Neural progenitor cell (in vitro differentiated cells): ENCODE measurements at regions not wholly inside any gene's neighbourhood (a gene's known extent, or its start where the extent isn't known, plus 50 kb on each side); places are given as distances from the start of the nearest gene placed in this dataset.

ENCODE experiments used
- DNase-seq: peaks from one replicate; pipeline ENCODE4 v3.0.0-alpha.2; 2016; ENCODE audit warnings: low spot score
- H2AFZ ChIP-seq: fragments of 200-600 bp; sonication (generic); replicated peaks from 2 replicates; pipeline ENCODE4 v1.6.1; 2016; ENCODE audit warnings: antibody characterized with exemption
- H3F3A ChIP-seq: fragments of 200-600 bp; sonication (generic); 2 replicates; pipeline ENCODE4 v1.6.1; 2016; ENCODE audit warnings: antibody characterized with exemption, low read depth
- H3K27ac ChIP-seq: fragments of 200-600 bp; sonication (generic); 2 replicates; pipeline ENCODE4 v1.5.1; 2016; ENCODE audit warnings: mild to moderate bottlenecking
- H3K27me3 ChIP-seq: fragments of 200-600 bp; sonication (generic); 2 replicates; pipeline ENCODE4 v1.6.1; 2016; ENCODE audit warnings: mild to moderate bottlenecking, moderate library complexity
- H3K36me3 ChIP-seq: fragments of 200-600 bp; sonication (generic); 2 replicates; pipeline ENCODE4 v1.5.1; 2016
- H3K4me1 ChIP-seq: fragments of 200-600 bp; sonication (generic); 2 replicates; pipeline ENCODE4 v1.6.1; 2016; ENCODE audit warnings: mixed run types
- H3K4me2 ChIP-seq: fragments of 200-600 bp; sonication (generic); 2 replicates; pipeline ENCODE4 v1.6.1; 2016
- H3K4me3 ChIP-seq: fragments of 200-600 bp; sonication (generic); 2 replicates; pipeline ENCODE4 v1.5.1; 2016
- H3K79me2 ChIP-seq: fragments of 200-600 bp; sonication (generic); 2 replicates; pipeline ENCODE4 v1.6.1; 2016; ENCODE audit warnings: low read depth
- H3K9ac ChIP-seq: fragments of 200-600 bp; sonication (generic); 2 replicates; pipeline ENCODE4 v1.6.1; 2016
- H3K9me3 ChIP-seq: fragments of 200-600 bp; sonication (generic); 2 replicates; pipeline ENCODE4 v1.5.1; 2016; ENCODE audit warnings: low read depth
- H4K20me1 ChIP-seq: fragments of 200-600 bp; sonication (generic); 2 replicates; pipeline ENCODE4 v1.6.1; 2016; ENCODE audit warnings: low read depth
- H3K27ac Mint-ChIP-seq: 3 replicates; pipeline ENCODE4 v1.8.0; 2021; ENCODE audit warnings: mixed read lengths
- H3K27me3 Mint-ChIP-seq: 2 replicates; pipeline ENCODE4 v1.8.0; 2022; ENCODE audit warnings: low read depth, mild to moderate bottlenecking, inconsistent platforms, moderate library complexity, mixed read lengths; ENCODE audit not compliant: insufficient read depth
- H3K36me3 Mint-ChIP-seq: 3 replicates; pipeline ENCODE4 v1.8.0; 2021; ENCODE audit warnings: mixed read lengths
- H3K4me1 Mint-ChIP-seq: 3 replicates; pipeline ENCODE4 v1.8.0; 2021; ENCODE audit warnings: mixed read lengths
- H3K4me3 Mint-ChIP-seq: 3 replicates; pipeline ENCODE4 v1.8.0; 2021; ENCODE audit warnings: mild to moderate bottlenecking, moderate library complexity, mixed read lengths
- H3K9me3 Mint-ChIP-seq: 3 replicates; pipeline ENCODE4 v1.8.0; 2020; ENCODE audit warnings: mixed read lengths
- CTCF ChIP-seq: fragments of 200-600 bp; sonication (generic); IDR thresholded peaks from 2 replicates; pipeline ENCODE4 v1.5.1; 2017; ENCODE audit warnings: antibody characterized with exemption, mild to moderate bottlenecking
- EZH2 ChIP-seq: fragments of 200-600 bp; sonication (generic); IDR thresholded peaks from 2 replicates; pipeline ENCODE4 v1.6.1; 2017; ENCODE audit warnings: antibody characterized with exemption, mild to moderate bottlenecking, moderate library complexity
- EZH2phosphoT487 ChIP-seq: fragments of 200-600 bp; sonication (generic); IDR thresholded peaks from 2 replicates; pipeline ENCODE4 v1.6.1; 2017; ENCODE audit warnings: antibody characterized with exemption

GRCh38 chr13:109285586-109285985 is 500.8 kb downstream of the IRS2 start:
- Histone ChIP-seq H3K27me3 (no peaks in the 10 kb centered on the region), H3K9ac (no peak overlapping the region), H3F3A (no peaks in the 10 kb centered on the region), H3K27ac (no peak overlapping the region), H2AFZ (peak overlapping the region; percentile 9), H3K79me2 (no peaks in the 10 kb centered on the region), H3K36me3 (no peaks in the 10 kb centered on the region), H3K9me3 (no peaks in the 10 kb centered on the region), H3K4me1 (peaks cover 15% of the 10 kb centered on the region), H3K4me3 (no peak overlapping the region), H3K4me2 (no peak overlapping the region), H4K20me1 (no peaks in the 10 kb centered on the region)
- no peak overlapping the region for H3K27ac Mint-ChIP-seq
- TF ChIP-seq CTCF: no peak
- no peak for TF ChIP-seq EZH2
- TF ChIP-seq EZH2phosphoT487: no peak
- no peaks in the 10 kb centered on the region for H3K36me3 Mint-ChIP-seq
- no peak for DNase-seq
- H3K9me3 Mint-ChIP-seq: no peaks in the 10 kb centered on the region
- H3K27me3 Mint-ChIP-seq: peaks cover 3% of the 10 kb centered on the region
- peaks cover 3% of the 10 kb centered on the region for H3K4me1 Mint-ChIP-seq
- H3K4me3 Mint-ChIP-seq: no peak overlapping the region

- Mint-ChIP-seq H3K4me3 (no peak overlapping the region), H3K36me3 (no peaks in the 10 kb centered on the region), H3K27me3 (peaks cover 3% of the 10 kb centered on the region), H3K27ac (no peak overlapping the region), H3K4me1 (no peaks in the 10 kb centered on the region), H3K9me3 (no peaks in the 10 kb centered on the region)
- Histone ChIP-seq H3K4me3 (no peak overlapping the region), H3F3A (no peaks in the 10 kb centered on the region), H3K4me1 (peaks cover 3% of the 10 kb centered on the region), H3K79me2 (no peaks in the 10 kb centered on the region), H4K20me1 (no peaks in the 10 kb centered on the region), H3K9ac (no peak overlapping the region), H3K27ac (no peak overlapping the region), H3K9me3 (no peaks in the 10 kb centered on the region), H3K4me2 (no peak overlapping the region), H2AFZ (peak overlapping the region; percentile 4), H3K36me3 (no peaks in the 10 kb centered on the region), H3K27me3 (no peaks in the 10 kb centered on the region)
- no peak for DNase-seq
- TF ChIP-seq EZH2phosphoT487 (no peak), EZH2 (no peak), CTCF (no peak)
Measured at GRCh38 chr13:109281903-109282635, 504.3 kb downstream of the IRS2 start.

- no peak for TF ChIP-seq CTCF
- TF ChIP-seq EZH2phosphoT487: no peak
- no peak for TF ChIP-seq EZH2
- Histone ChIP-seq H3K4me3 (no peak overlapping the region), H4K20me1 (no peaks in the 10 kb centered on the region), H3F3A (peaks cover 4% of the 10 kb centered on the region), H3K4me2 (no peak overlapping the region), H3K4me1 (peaks cover 4% of the 10 kb centered on the region), H3K9me3 (no peaks in the 10 kb centered on the region), H3K79me2 (no peaks in the 10 kb centered on the region), H3K9ac (no peak overlapping the region), H2AFZ (peak overlapping the region; percentile 4), H3K27me3 (no peaks in the 10 kb centered on the region), H3K36me3 (no peaks in the 10 kb centered on the region), H3K27ac (no peak overlapping the region)
- DNase-seq: no peak
- no peak overlapping the region for H3K27ac Mint-ChIP-seq
- H3K36me3 Mint-ChIP-seq: no peaks in the 10 kb centered on the region
- H3K9me3 Mint-ChIP-seq: no peaks in the 10 kb centered on the region
- H3K4me1 Mint-ChIP-seq: no peaks in the 10 kb centered on the region
- peaks cover 3% of the 10 kb centered on the region for H3K27me3 Mint-ChIP-seq
- H3K4me3 Mint-ChIP-seq: no peak overlapping the region
Measured at GRCh38 chr13:109281017-109281902, 505.1 kb downstream of the IRS2 start.
